ENCODE measurements at regions not wholly inside any gene's neighbourhood (a gene's known extent, or its start where the extent isn't known, plus 50 kb on each side); places are given as distances from the start of the nearest gene placed in this dataset.

- no peaks in the 10 kb centered on the region for H3K9me3 ChIP-seq
- no peak for TF ChIP-seq POLR2A (IDR thresholded peaks at IDR 0.05)
- TF ChIP-seq, protein P1, sequence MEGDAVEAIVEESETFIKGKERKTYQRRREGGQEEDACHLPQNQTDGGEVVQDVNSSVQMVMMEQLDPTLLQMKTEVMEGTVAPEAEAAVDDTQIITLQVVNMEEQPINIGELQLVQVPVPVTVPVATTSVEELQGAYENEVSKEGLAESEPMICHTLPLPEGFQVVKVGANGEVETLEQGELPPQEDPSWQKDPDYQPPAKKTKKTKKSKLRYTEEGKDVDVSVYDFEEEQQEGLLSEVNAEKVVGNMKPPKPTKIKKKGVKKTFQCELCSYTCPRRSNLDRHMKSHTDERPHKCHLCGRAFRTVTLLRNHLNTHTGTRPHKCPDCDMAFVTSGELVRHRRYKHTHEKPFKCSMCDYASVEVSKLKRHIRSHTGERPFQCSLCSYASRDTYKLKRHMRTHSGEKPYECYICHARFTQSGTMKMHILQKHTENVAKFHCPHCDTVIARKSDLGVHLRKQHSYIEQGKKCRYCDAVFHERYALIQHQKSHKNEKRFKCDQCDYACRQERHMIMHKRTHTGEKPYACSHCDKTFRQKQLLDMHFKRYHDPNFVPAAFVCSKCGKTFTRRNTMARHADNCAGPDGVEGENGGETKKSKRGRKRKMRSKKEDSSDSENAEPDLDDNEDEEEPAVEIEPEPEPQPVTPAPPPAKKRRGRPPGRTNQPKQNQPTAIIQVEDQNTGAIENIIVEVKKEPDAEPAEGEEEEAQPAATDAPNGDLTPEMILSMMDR (IDR thresholded peaks at IDR 0.05): no peak
- DNase-seq: no peak
- no peak overlapping the region for H3K4me3 ChIP-seq
- WGBS, 4 donors: 77 to 84% (median 80%) methylated on average over 3 of the region's 3 CpGs
- no peak overlapping the region for H3K27ac ChIP-seq
- no peak for ATAC-seq
- peaks cover 0 to 12% (median 0%) of the 10 kb centered on the region in 12 donors for H3K4me1 ChIP-seq
- H3K27me3 ChIP-seq: no peaks in the 10 kb centered on the region
- intact Hi-C loops (cut with DNase I): loop anchor here in 8 of 10 donors (1.0 to 10.0 kb wide), 6 partner anchors 843 to 853 kb away; partner anchors contain the start of gene FOXC1 (in 1 of the 8)
- peaks cover 0 to 4% (median 0%) of the 10 kb centered on the region in 9 donors for H3K36me3 ChIP-seq
These were observed 202.5 kb upstream of the GMDS start for GRCh38 chr6:2447931-2448330.

DNA sequence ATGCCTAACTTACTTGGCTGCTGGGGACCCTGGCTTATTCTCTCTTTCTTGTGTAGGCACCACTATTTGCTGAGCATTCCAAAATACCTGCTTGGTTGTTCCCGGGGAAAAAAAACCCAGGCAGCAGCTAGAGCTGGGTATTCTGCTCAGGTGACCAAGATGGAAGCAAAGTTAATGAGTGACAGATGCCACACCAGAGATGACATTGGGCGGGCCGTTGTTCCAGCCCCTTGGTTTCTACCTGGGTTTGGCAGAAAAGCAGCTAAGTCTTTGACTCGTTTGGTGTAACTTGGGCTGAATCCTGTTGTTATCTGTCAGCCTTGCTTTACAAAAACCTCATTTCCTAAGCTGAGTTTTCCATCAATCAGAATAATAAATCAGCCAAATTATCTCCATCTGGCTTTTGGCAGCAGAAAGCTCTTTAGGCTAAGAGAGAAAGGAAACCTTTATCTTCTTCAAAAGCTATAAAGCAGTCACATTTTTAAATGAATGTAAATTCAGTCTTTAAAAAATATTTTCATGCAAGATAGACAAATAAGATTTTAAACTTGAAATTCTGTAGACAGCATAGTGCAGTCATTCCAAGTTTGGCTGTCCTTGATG lies 202.0 kb upstream of the GMDS start:
- ATAC-seq (no peak), DNase-seq (no peak)
- no peak overlapping the region for H3K27ac ChIP-seq
- TF ChIP-seq, protein P1 (IDR thresholded peaks at IDR 0.05): no peak
- no peak for TF ChIP-seq POLR2A (IDR thresholded peaks at IDR 0.05)
- no peak overlapping the region for H3K4me3 ChIP-seq
- WGBS, 4 donors: 79 to 92% (median 87%) methylated on average over 4 of the region's 4 CpGs
- peaks cover 0 to 12% (median 0%) of the 10 kb centered on the region in 12 donors for H3K4me1 ChIP-seq
- H3K9me3 ChIP-seq: no peaks in the 10 kb centered on the region
- intact Hi-C loops (cut with DNase I): loop anchor here in 6 of 10 donors (5.0 to 10.0 kb wide), 4 partner anchors 843 to 853 kb away; partner anchors contain the start of gene FOXC1 (in 1 of the 6)
- H3K27me3 ChIP-seq: no peaks in the 10 kb centered on the region
- H3K36me3 ChIP-seq: peaks cover 0 to 5% (median 0%) of the 10 kb centered on the region in 9 donors

- ATAC-seq (no peak), DNase-seq (no peak)
- intact Hi-C loops (cut with DNase I): loop anchor here in 3 of 10 donors (10.0 kb wide), 2 partner anchors 837 to 847 kb away; partner anchors contain the start of gene FOXC1 (in 1 of the 3)
- no peak overlapping the region for H3K27ac ChIP-seq
- H3K9me3 ChIP-seq: no peaks in the 10 kb centered on the region
- H3K4me3 ChIP-seq: no peak overlapping the region
- WGBS, 4 donors: 78 to 82% (median 81%) methylated on average over 5 of the region's 5 CpGs
- no peaks in the 10 kb centered on the region for H3K4me1 ChIP-seq
- H3K36me3 ChIP-seq: peaks cover 0 to 5% (median 0%) of the 10 kb centered on the region in 9 donors
- TF ChIP-seq POLR2A (IDR thresholded peaks at IDR 0.05): no peak
- TF ChIP-seq, protein P1 (IDR thresholded peaks at IDR 0.05): no peak
- no peaks in the 10 kb centered on the region for H3K27me3 ChIP-seq
These were observed 196.4 kb upstream of the GMDS start for GRCh38 chr6:2441601-2442475.

DNA sequence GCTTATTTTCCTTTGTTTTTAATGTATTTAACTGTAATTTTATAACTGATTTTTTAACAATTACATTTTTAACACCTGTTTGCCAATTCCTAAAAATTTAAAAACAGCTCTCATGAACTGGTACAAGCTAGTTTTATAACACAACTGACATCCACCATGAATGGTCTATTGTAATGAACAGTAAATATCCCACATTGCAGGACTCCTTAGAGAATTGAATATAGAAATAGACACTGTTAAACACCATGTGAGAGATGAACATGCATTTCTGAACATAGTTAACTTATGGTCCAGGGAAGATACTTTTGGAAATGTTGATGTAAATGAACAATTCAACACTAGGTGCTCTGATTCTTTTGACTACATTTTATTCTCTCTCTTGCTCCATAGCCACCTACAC lies 195.1 kb upstream of the GMDS start:
- ATAC-seq: no peak
- Histone ChIP-seq H3K9me3 (no peaks in the 10 kb centered on the region), H3K4me1 (no peaks in the 10 kb centered on the region), H3K4me3 (no peak overlapping the region), H3K27me3 (no peaks in the 10 kb centered on the region), H3K36me3 (peaks cover 0 to 5% (median 0%) of the 10 kb centered on the region in 9 donors), H3K27ac (no peak overlapping the region)
- intact Hi-C loops (cut with DNase I): loop anchor here in 3 of 10 donors (10.0 kb wide), 2 partner anchors 836 to 846 kb away; partner anchors contain the start of gene FOXC1 (in 1 of the 3)
- DNase-seq: no peak
- TF ChIP-seq, protein P1 (IDR thresholded peaks at IDR 0.05): no peak
- TF ChIP-seq POLR2A (IDR thresholded peaks at IDR 0.05): no peak
